ENCODE measurements at regions not wholly inside any gene's neighbourhood (a gene's known extent, or its start where the extent isn't known, plus 50 kb on each side); places are given as distances from the start of the nearest gene placed in this dataset.

DNA sequence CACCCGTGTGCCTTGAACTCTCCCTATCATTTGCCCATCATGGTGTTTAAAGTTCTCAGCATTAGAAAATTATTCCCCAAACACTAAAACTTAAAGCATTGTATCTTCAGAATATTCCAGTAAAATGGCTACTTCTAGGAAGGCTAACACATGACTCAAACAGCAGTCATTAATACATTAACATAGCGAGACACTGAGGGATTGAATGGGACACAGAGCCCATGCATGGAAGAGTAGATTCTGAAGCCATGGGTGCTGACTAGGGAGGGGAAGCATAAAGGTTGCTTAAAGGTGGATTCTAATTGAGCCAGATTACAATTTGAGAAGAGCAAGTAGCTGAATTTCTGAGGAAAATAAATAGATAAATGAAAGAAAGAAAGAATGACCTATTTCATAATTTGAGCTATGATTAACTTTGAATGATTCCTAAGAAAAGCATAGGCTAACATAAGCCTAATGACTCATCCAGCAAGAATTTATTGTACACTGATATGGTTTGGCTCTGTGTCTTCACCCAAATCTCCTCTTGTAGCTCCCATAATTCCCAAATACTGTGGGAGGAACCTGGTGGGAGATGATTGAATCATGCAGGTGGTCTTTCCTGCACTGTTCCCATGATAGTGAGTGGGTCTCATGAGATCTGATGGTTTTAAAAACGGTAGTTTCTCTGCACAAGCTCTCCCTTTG lies 79.8 kb upstream of the PIK3C3 start:
- H3K27me3 ChIP-seq (replicated peaks in 1 of 2; ENCODE audit: control insufficient read depth in 2 of 2, insufficient read depth in 2 of 2, low read length in 1 of 2), result no peaks in the 10 kb centered on the region
- ChIA-PET SMC1A (ENCODE audit: uncharacterized antibody, unreplicated experiment) (no interaction called here), RAD21 (ENCODE audit: unreplicated experiment) (no interaction called here), CTCF (interaction anchor here (0.9 to 1.0 kb wide), 2 partner anchors 16 to 18 kb away, joined by 3 read pairs; no protein-coding TSS in a partner anchor), POLR2A (no interaction called here)
- no peaks in the 10 kb centered on the region for H3K4me1 ChIP-seq (ENCODE audit: control insufficient read depth, insufficient read depth, low read length)
- H3K4me3 ChIP-seq, result no peak overlapping the region
- BruUV-seq (replicated peaks), result no TSS peak
- ATAC-seq (no peak), DNase-seq (ENCODE audit: low read depth, low spot score) (no peak), FAIRE-seq (no peak)
- no peaks in the 10 kb centered on the region for H3K36me3 ChIP-seq (ENCODE audit: control insufficient read depth in 2 of 2, insufficient read depth in 2 of 2, low read length in 1 of 2)
- 5% methylated on average over 3 of the region's 3 CpGs for WGBS (ENCODE audit: insufficient coverage, insufficient replicate concordance, low lambda C conversion rate, missing lambda C conversion rate)
- no peak overlapping the region for H2AFZ ChIP-seq (ENCODE audit: control insufficient read depth, low read depth, low read length)
- no peaks in the 10 kb centered on the region for H4K20me1 ChIP-seq (ENCODE audit: control insufficient read depth, insufficient read depth)
- TF ChIP-seq CHD2 (IDR thresholded peaks at IDR 0.05; ENCODE audit: borderline replicate concordance, low read depth, low read length), result no peak
- no peaks in the 10 kb centered on the region for H3K79me2 ChIP-seq (ENCODE audit: control insufficient read depth, insufficient read depth, low read length)
- in situ Hi-C loops (cut with MboI), result no loop called here
- no peak overlapping the region for H3K27ac ChIP-seq (ENCODE audit: control insufficient read depth, insufficient read depth)
- no peak overlapping the region for H3K9ac ChIP-seq (ENCODE audit: control insufficient read depth, insufficient read depth, low read length)
- intact Hi-C loops (cut with micrococcal nuclease; ENCODE audit: unreplicated experiment), result no loop called here
- no peak overlapping the region for H3K4me2 ChIP-seq (ENCODE audit: control insufficient read depth, insufficient read depth)
- no peaks in the 10 kb centered on the region for H3K9me3 ChIP-seq (replicated peaks; ENCODE audit: control insufficient read depth, insufficient read depth, low read length)

DNA sequence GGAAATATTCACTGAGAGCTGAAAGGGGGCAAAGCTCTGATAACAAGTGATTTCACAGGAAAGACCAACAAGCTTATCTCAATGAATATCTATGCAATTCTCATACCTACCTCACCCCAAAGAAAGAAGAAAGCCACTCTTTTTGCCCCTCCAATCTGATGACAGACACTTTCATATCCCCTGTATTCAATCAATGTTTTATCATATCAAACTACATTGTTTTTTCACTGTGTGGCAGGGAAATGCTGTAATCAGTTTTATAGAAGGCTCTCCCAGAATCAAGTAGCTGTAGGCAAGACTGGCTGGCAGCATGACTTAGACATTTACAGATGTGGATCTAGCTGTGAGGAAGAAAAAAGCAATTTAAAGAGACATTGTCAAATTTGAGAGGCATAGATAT lies 81.3 kb upstream of the PIK3C3 start:
- H3K4me1 ChIP-seq (ENCODE audit: control insufficient read depth, insufficient read depth, low read length), result no peaks in the 10 kb centered on the region
- H3K4me2 ChIP-seq (ENCODE audit: control insufficient read depth, insufficient read depth), result no peak overlapping the region
- intact Hi-C loops (cut with micrococcal nuclease; ENCODE audit: unreplicated experiment) (no loop called here), in situ Hi-C loops (cut with MboI) (no loop called here)
- DNase-seq (ENCODE audit: low read depth, low spot score) (no peak), FAIRE-seq (no peak), ATAC-seq (no peak)
- H3K4me3 ChIP-seq, result no peak overlapping the region
- no peak overlapping the region for H2AFZ ChIP-seq (ENCODE audit: control insufficient read depth, low read depth, low read length)
- no peaks in the 10 kb centered on the region for H3K27me3 ChIP-seq (replicated peaks in 1 of 2; ENCODE audit: control insufficient read depth in 2 of 2, insufficient read depth in 2 of 2, low read length in 1 of 2)
- SMC1A ChIA-PET (ENCODE audit: uncharacterized antibody, unreplicated experiment), result interaction anchor here (0.7 to 1.2 kb wide), 2 partner anchors 16 to 157 kb away, joined by 3 to 4 read pairs; no protein-coding TSS in a partner anchor
- BruUV-seq (replicated peaks), result no TSS peak
- H3K36me3 ChIP-seq (ENCODE audit: control insufficient read depth in 2 of 2, insufficient read depth in 2 of 2, low read length in 1 of 2), result no peaks in the 10 kb centered on the region
- no peaks in the 10 kb centered on the region for H4K20me1 ChIP-seq (ENCODE audit: control insufficient read depth, insufficient read depth)
- no peak overlapping the region for H3K27ac ChIP-seq (ENCODE audit: control insufficient read depth, insufficient read depth)
- H3K9me3 ChIP-seq (replicated peaks; ENCODE audit: control insufficient read depth, insufficient read depth, low read length), result no peaks in the 10 kb centered on the region
- POLR2A ChIA-PET, result interaction anchor here (0.9 kb wide), 1 partner anchor 38 kb away, joined by 3 read pairs; no protein-coding TSS in a partner anchor
- RAD21 ChIA-PET (ENCODE audit: unreplicated experiment), result no interaction called here
- H3K79me2 ChIP-seq (ENCODE audit: control insufficient read depth, insufficient read depth, low read length), result no peaks in the 10 kb centered on the region
- CTCF ChIA-PET, result interaction anchor here (0.8 kb wide), 1 partner anchor 25 kb away, joined by 3 read pairs; no protein-coding TSS in a partner anchor
- TF ChIP-seq SUPT20H (IDR thresholded peaks at IDR 0.05; ENCODE audit: borderline replicate concordance, control insufficient read depth, low read depth, low read length), result no peak
- no peak for TF ChIP-seq STAT3 (IDR thresholded peaks at IDR 0.05; ENCODE audit: low read depth, low read length)
- no peak overlapping the region for H3K9ac ChIP-seq (ENCODE audit: control insufficient read depth, insufficient read depth, low read length)

All from GM12878 (cell line).